ENCODE measurements at regions not wholly inside any gene's neighbourhood (a gene's known extent, or its start where the extent isn't known, plus 50 kb on each side); places are given as distances from the start of the nearest gene placed in this dataset.

DNA sequence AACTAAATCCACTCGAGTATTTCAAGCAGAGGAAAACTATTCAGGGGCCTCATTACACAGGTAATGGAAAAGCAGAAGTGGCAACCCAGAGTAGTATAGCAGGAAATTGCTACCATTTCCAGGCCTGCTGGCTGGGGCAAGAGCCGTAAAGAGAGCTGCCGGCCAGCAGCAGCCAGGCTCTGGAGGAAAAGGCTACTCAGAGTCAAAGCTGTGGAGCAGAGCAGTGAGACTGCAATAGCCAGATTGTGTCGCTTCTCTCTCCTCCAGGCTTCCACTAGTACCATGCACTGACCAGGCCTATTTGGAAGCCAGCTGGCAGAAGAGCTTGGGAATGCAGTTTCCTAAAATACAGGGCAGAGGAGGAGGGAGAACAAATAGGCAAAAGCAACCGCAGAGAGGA, 155.5 kb downstream of the OMA1 start:
- H3K4me3 ChIP-seq (ENCODE audit: severe bottlenecking): no peak overlapping the region
- H3K9me3 ChIP-seq (ENCODE audit: severe bottlenecking): no peaks in the 10 kb centered on the region
- DNase-seq (ENCODE audit: low spot score) (no peak), ATAC-seq (ENCODE audit: low read depth) (no peak)
- H3K4me1 ChIP-seq (ENCODE audit: insufficient read depth, poor library complexity, severe bottlenecking): peaks cover 11% of the 10 kb centered on the region
- H3K27ac ChIP-seq (ENCODE audit: poor library complexity, severe bottlenecking): no peak overlapping the region
- H3K27me3 ChIP-seq (ENCODE audit: insufficient read depth, poor library complexity, severe bottlenecking): no peaks in the 10 kb centered on the region
- H3K36me3 ChIP-seq (ENCODE audit: low read depth): no peaks in the 10 kb centered on the region
- TF ChIP-seq, protein P1, sequence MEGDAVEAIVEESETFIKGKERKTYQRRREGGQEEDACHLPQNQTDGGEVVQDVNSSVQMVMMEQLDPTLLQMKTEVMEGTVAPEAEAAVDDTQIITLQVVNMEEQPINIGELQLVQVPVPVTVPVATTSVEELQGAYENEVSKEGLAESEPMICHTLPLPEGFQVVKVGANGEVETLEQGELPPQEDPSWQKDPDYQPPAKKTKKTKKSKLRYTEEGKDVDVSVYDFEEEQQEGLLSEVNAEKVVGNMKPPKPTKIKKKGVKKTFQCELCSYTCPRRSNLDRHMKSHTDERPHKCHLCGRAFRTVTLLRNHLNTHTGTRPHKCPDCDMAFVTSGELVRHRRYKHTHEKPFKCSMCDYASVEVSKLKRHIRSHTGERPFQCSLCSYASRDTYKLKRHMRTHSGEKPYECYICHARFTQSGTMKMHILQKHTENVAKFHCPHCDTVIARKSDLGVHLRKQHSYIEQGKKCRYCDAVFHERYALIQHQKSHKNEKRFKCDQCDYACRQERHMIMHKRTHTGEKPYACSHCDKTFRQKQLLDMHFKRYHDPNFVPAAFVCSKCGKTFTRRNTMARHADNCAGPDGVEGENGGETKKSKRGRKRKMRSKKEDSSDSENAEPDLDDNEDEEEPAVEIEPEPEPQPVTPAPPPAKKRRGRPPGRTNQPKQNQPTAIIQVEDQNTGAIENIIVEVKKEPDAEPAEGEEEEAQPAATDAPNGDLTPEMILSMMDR (IDR thresholded peaks at IDR 0.05; ENCODE audit: poor library complexity, severe bottlenecking): no peak

GRCh38 chr1:58390091-58390490, 156.4 kb downstream of the OMA1 start:
- TF ChIP-seq, protein P1 (IDR thresholded peaks at IDR 0.05; ENCODE audit: poor library complexity, severe bottlenecking): no peak
- Histone ChIP-seq H3K4me3 (ENCODE audit: severe bottlenecking) (no peak overlapping the region), H3K27me3 (ENCODE audit: insufficient read depth, poor library complexity, severe bottlenecking) (no peaks in the 10 kb centered on the region), H3K27ac (ENCODE audit: poor library complexity, severe bottlenecking) (no peak overlapping the region), H3K36me3 (ENCODE audit: low read depth) (no peaks in the 10 kb centered on the region), H3K4me1 (ENCODE audit: insufficient read depth, poor library complexity, severe bottlenecking) (peaks cover 2% of the 10 kb centered on the region), H3K9me3 (ENCODE audit: severe bottlenecking) (no peaks in the 10 kb centered on the region)
- DNase-seq (ENCODE audit: low spot score) (no peak), ATAC-seq (ENCODE audit: low read depth) (no peak)

DNA sequence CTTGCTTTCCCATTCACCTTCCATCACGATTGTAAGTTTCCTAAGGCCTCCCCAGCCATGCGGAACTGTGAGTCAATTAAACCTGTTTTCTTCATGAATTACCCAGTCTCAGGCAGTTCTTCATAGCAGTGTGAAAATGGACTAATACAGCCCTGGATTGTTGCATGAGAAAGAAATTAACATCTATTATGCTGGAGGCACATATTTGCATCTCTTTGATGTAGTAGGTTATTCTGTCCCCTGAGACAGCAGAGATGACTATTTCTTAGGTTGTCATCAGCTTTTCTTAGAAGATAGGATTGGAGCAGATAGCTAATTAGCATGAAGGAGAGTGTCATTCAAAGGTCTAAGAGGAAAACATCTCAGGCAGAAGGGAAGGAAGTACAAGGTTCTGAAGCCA, 166.2 kb downstream of the OMA1 start:
- H3K36me3 ChIP-seq (ENCODE audit: low read depth): no peaks in the 10 kb centered on the region
- H3K4me1 ChIP-seq (ENCODE audit: insufficient read depth, poor library complexity, severe bottlenecking): no peaks in the 10 kb centered on the region
- no peak overlapping the region for H3K27ac ChIP-seq (ENCODE audit: poor library complexity, severe bottlenecking)
- TF ChIP-seq, protein P1 (IDR thresholded peaks at IDR 0.05; ENCODE audit: poor library complexity, severe bottlenecking): no peak
- H3K27me3 ChIP-seq (ENCODE audit: insufficient read depth, poor library complexity, severe bottlenecking): no peaks in the 10 kb centered on the region
- H3K9me3 ChIP-seq (ENCODE audit: severe bottlenecking): no peaks in the 10 kb centered on the region
- DNase-seq (ENCODE audit: low spot score) (no peak), ATAC-seq (ENCODE audit: low read depth) (no peak)
- H3K4me3 ChIP-seq (ENCODE audit: severe bottlenecking): no peak overlapping the region

- no peak for ATAC-seq (ENCODE audit: low read depth)
- Histone ChIP-seq H3K27me3 (ENCODE audit: insufficient read depth, poor library complexity, severe bottlenecking) (no peaks in the 10 kb centered on the region), H3K36me3 (ENCODE audit: low read depth) (no peaks in the 10 kb centered on the region), H3K4me1 (ENCODE audit: insufficient read depth, poor library complexity, severe bottlenecking) (no peaks in the 10 kb centered on the region), H3K4me3 (ENCODE audit: severe bottlenecking) (no peak overlapping the region), H3K9me3 (ENCODE audit: severe bottlenecking) (no peaks in the 10 kb centered on the region), H3K27ac (ENCODE audit: poor library complexity, severe bottlenecking) (no peak overlapping the region)
- DNase-seq (ENCODE audit: low spot score): no peak
- TF ChIP-seq, protein P1 (IDR thresholded peaks at IDR 0.05; ENCODE audit: poor library complexity, severe bottlenecking): no peak
These were observed 179.3 kb downstream of the OMA1 start for GRCh38 chr1:58367217-58367616.

GRCh38 chr1:58365328-58365727, 181.2 kb downstream of the OMA1 start:
- no peak for ATAC-seq (ENCODE audit: low read depth)

More at GRCh38 chr1:58365328-58365727, 181.2 kb downstream of the OMA1 start:
- H3K27me3 ChIP-seq (ENCODE audit: insufficient read depth, poor library complexity, severe bottlenecking): no peaks in the 10 kb centered on the region
- no peak overlapping the region for H3K27ac ChIP-seq (ENCODE audit: poor library complexity, severe bottlenecking)
- TF ChIP-seq, protein P1 (IDR thresholded peaks at IDR 0.05; ENCODE audit: poor library complexity, severe bottlenecking): no peak
- no peaks in the 10 kb centered on the region for H3K36me3 ChIP-seq (ENCODE audit: low read depth)
- DNase-seq (ENCODE audit: low spot score): no peak
- H3K4me3 ChIP-seq (ENCODE audit: severe bottlenecking): no peak overlapping the region
- no peaks in the 10 kb centered on the region for H3K4me1 ChIP-seq (ENCODE audit: insufficient read depth, poor library complexity, severe bottlenecking)
- no peaks in the 10 kb centered on the region for H3K9me3 ChIP-seq (ENCODE audit: severe bottlenecking)
